ENCODE measurements at regions not wholly inside any gene's neighbourhood (a gene's known extent, or its start where the extent isn't known, plus 50 kb on each side); places are given as distances from the start of the nearest gene placed in this dataset.
A peak's percentile ranks its signal among the peaks of the same experiment; 100 is the strongest.

DNA sequence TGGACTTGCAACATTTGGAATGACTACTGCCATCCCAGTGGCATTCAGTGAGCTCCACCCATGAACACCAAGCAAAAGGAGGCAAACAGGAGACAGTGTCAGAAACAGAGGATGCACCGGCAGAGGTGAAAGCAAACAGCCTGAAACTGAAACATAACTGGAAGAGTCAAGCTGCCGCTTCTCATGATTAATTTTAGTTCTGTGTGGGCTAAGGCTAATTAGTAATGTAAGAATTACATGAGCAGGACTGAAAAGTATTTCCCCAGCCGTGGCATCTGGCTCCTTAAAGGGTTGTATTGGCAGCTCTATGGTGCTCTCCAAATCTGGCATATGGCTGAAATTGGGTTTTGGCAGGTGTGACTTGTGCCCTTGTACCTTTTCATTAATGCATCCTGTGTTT, 1108.1 kb downstream of the TSN start:
- FAIRE-seq = peak; percentile 44

GRCh38 chr2:122864728-122865127, 1109.3 kb downstream of the TSN start:
- DNase-seq (ENCODE audit: insufficient read length) (no peak), FAIRE-seq (no peak)
- no peak for TF ChIP-seq POLR2A (IDR thresholded peaks at IDR 0.05; ENCODE audit: low read depth, low read length)
- TF ChIP-seq POLR2AphosphoS5 (IDR thresholded peaks at IDR 0.05; ENCODE audit: low read depth, low read length) = no peak

More for the DNA sequence above, 1108.1 kb downstream of the TSN start:
- no peak for DNase-seq (ENCODE audit: insufficient read length)
- TF ChIP-seq POLR2AphosphoS5 (IDR thresholded peaks at IDR 0.05; ENCODE audit: low read depth, low read length) (no peak), TAF1 (IDR thresholded peaks at IDR 0.05; ENCODE audit: borderline replicate concordance, low read depth, low read length) (no peak), POLR2A (IDR thresholded peaks at IDR 0.05; ENCODE audit: low read depth, low read length) (no peak)

GRCh38 chr2:122866095-122866494, 1110.6 kb downstream of the TSN start:
- DNase-seq (ENCODE audit: insufficient read length) (no peak), FAIRE-seq (peak; percentile 44)
- no peak for TF ChIP-seq POLR2AphosphoS5 (IDR thresholded peaks at IDR 0.05; ENCODE audit: low read depth, low read length)

GRCh38 chr2:122867941-122868340, 1112.5 kb downstream of the TSN start:
- FAIRE-seq (no peak), DNase-seq (ENCODE audit: insufficient read length) (no peak)
- TF ChIP-seq POLR2A (IDR thresholded peaks at IDR 0.05; ENCODE audit: low read depth, low read length) (no peak), TAF1 (IDR thresholded peaks at IDR 0.05; ENCODE audit: borderline replicate concordance, low read depth, low read length) (no peak), POLR2AphosphoS5 (IDR thresholded peaks at IDR 0.05; ENCODE audit: low read depth, low read length) (no peak)

DNA sequence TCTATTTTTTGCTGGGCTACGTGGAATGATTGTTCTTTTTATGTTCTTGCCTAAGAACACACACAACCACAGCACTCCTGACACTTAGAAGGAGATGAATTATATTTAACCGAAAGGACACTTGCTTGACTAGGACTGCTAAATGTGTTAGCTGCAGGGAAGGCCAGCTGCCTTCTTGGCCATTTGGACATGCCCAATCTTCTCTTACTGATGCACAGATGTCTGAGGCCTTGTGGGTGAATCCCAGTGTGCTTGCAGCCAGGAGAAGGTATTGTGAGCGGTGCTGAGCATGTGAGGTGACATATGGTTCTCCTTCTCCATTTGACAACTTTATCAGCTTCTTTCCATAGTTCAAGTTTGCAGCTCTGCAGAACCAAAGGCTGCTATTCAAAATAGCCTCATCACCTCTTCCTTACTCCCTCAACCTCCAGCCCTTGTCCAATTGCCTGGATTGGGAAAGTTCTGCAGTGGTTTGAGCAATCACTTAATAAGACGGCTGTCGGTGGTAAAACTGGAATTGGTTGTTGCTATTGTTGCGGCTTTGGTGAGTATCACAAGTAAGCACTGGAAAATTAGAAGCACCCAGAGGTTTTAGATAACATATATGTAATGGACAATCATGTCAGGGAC, 1113.3 kb downstream of the TSN start:
- TF ChIP-seq POLR2AphosphoS5 (IDR thresholded peaks at IDR 0.05; ENCODE audit: low read depth, low read length) = no peak
- TF ChIP-seq POLR2A (IDR thresholded peaks at IDR 0.05; ENCODE audit: low read depth, low read length) = no peak
- no peak for TF ChIP-seq TAF1 (IDR thresholded peaks at IDR 0.05; ENCODE audit: borderline replicate concordance, low read depth, low read length)
- FAIRE-seq (no peak), DNase-seq (ENCODE audit: insufficient read length) (no peak)

- no peak for DNase-seq (ENCODE audit: insufficient read length)
- no peak for FAIRE-seq
- TF ChIP-seq TAF1 (IDR thresholded peaks at IDR 0.05; ENCODE audit: borderline replicate concordance, low read depth, low read length) (no peak), POLR2AphosphoS5 (IDR thresholded peaks at IDR 0.05; ENCODE audit: low read depth, low read length) (no peak), POLR2A (IDR thresholded peaks at IDR 0.05; ENCODE audit: low read depth, low read length) (no peak)
Observed at GRCh38 chr2:122873951-122874350, 1118.5 kb downstream of the TSN start.

DNA sequence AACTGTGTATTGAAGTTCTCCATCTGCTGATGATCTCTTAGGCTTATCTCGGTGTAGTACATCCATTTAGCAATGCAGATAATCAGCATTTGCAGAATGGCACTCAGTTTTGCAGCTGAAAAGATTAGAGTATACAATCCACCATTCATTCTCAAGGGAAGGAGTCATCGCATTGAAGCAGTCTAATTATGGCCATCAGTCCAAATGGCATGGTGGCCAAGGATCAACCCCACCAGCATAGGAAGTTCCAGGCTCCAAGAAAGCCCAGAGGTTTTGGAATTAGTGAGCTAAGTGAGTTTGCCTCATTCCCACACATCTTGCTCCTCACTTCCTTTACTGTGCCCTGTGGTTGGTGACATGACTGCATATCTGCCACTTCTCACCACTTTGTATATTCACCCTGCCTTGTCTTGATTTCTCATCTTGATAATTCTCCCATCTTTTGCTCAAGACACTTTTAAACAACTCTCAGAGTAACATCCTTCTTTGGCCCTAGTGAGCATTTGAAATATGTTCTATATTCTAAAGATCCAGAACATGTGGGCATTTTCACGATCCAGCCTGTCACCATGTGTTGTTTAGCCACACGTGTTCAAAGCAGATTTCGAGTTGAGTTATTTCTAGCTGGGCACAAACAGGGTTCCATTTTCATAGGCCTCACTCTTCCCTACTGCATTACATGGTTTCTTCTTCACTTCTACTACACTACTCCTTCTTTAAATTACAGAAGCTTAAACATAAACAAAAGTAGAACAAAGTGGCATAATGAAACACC, 1119.8 kb downstream of the TSN start:
- DNase-seq (ENCODE audit: insufficient read length) = no peak
- TF ChIP-seq TAF1 (IDR thresholded peaks at IDR 0.05; ENCODE audit: borderline replicate concordance, low read depth, low read length) (no peak), POLR2A (IDR thresholded peaks at IDR 0.05; ENCODE audit: low read depth, low read length) (no peak), POLR2AphosphoS5 (IDR thresholded peaks at IDR 0.05; ENCODE audit: low read depth, low read length) (no peak)

DNA sequence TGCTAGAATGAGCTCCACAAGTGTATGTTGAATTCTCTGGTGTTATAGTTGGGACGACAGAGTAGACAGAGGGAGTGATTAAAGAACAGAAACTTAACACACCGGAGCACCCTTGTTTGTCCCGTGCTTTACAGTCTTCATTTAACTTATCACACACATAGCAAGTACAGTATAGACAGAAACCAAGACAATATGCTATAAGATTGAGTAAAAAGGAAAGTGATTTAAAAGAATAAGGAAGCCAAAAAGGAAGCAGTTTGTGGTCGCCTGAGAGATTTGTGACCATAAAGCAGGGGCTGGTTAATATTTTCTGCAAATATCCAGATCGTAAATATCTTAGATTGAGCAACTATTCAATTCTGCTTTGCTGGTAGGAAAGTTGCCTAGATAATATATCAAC, 1128.4 kb downstream of the TSN start:
- DNase-seq (ENCODE audit: insufficient read length) (no peak), FAIRE-seq (no peak)
- TF ChIP-seq POLR2A (IDR thresholded peaks at IDR 0.05; ENCODE audit: low read depth, low read length) = no peak
- TF ChIP-seq POLR2AphosphoS5 (IDR thresholded peaks at IDR 0.05; ENCODE audit: low read depth, low read length) = no peak
- TF ChIP-seq TAF1 (IDR thresholded peaks at IDR 0.05; ENCODE audit: borderline replicate concordance, low read depth, low read length) = no peak

More for the DNA sequence above, 1119.8 kb downstream of the TSN start:
- no peak for FAIRE-seq

GRCh38 chr2:122884889-122885288, 1129.4 kb downstream of the TSN start:
- FAIRE-seq (no peak), DNase-seq (ENCODE audit: insufficient read length) (no peak)
- TF ChIP-seq POLR2A (IDR thresholded peaks at IDR 0.05; ENCODE audit: low read depth, low read length) (no peak), POLR2AphosphoS5 (IDR thresholded peaks at IDR 0.05; ENCODE audit: low read depth, low read length) (no peak), TAF1 (IDR thresholded peaks at IDR 0.05; ENCODE audit: borderline replicate concordance, low read depth, low read length) (no peak)

DNA sequence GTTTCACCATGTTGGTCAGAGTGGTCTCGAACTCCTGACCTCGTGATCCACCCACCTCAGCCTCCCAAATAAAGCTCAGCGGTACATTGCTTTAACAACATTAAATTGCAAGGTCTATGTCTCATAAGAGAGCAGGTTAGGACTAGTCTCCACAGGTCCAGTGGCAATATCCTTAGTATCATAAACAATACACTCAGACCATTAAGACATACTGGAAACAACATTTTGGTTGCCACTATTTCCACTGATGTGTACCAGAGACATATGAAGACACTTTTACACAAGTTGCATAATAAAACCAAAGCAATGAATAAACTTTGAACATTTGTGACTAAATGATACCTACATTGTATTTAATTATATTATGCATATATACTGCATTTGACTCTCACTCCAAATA, 1130.0 kb downstream of the TSN start:
- DNase-seq (ENCODE audit: insufficient read length) (no peak), FAIRE-seq (no peak)
- no peak for TF ChIP-seq POLR2A (IDR thresholded peaks at IDR 0.05; ENCODE audit: low read depth, low read length)
- no peak for TF ChIP-seq TAF1 (IDR thresholded peaks at IDR 0.05; ENCODE audit: borderline replicate concordance, low read depth, low read length)
- no peak for TF ChIP-seq POLR2AphosphoS5 (IDR thresholded peaks at IDR 0.05; ENCODE audit: low read depth, low read length)

DNA sequence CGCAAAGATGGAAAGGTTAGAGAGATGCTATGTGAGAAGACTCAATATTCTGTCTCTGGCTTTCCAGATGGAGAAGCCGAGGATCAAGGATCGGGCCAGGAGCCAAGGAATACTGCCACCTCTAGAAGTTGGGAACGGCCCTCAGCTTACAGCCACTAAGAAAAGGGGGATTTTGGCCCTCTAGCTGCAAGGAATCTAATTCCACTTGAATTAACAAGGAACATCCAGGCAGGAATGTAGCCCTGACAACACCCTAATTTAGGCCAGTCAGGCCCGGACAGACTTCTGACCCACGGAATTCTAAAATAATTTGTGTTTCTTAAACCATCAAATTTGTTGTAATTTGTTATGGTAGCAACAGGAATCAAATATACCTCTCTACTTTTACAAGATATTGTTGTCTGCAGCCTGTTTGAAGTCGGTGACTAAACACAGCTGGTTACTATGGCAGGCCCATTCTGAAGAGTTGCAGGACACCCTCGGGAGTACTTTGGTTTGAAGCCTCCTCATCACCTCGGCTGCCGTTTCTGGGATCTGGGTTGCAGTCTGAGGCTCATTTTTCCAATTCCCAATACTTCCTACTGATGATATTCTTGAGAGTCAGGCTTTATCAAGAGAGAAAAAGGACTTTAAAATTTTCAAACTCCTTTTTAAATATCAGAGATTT, 1131.2 kb downstream of the TSN start:
- TF ChIP-seq POLR2A (IDR thresholded peaks at IDR 0.05; ENCODE audit: low read depth, low read length) (no peak), POLR2AphosphoS5 (IDR thresholded peaks at IDR 0.05; ENCODE audit: low read depth, low read length) (no peak), TAF1 (IDR thresholded peaks at IDR 0.05; ENCODE audit: borderline replicate concordance, low read depth, low read length) (no peak)
- FAIRE-seq (no peak), DNase-seq (ENCODE audit: insufficient read length) (no peak)

DNA sequence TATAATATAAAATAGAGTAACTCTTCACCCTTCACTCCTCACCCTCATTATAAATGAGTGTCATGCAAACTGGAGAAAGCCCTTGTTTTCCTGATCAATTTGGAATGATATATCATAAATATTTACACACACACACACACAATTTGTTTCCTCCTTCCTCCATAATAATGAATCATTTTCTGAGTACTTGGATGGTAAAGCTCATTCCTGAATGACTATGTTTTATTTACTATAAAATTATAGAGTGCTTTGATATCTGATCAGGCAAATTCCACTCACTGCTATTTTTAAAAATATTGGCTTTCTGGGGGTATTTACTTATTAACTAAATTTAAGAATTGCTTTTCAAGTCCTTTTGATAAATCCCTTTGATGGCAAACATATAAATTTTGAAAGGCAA, 1125.5 kb upstream of the CNTNAP5 start:
- FAIRE-seq = no peak
- TF ChIP-seq POLR2A (IDR thresholded peaks at IDR 0.05; ENCODE audit: low read depth, low read length) = no peak
- no peak for TF ChIP-seq TAF1 (IDR thresholded peaks at IDR 0.05; ENCODE audit: borderline replicate concordance, low read depth, low read length)
- TF ChIP-seq POLR2AphosphoS5 (IDR thresholded peaks at IDR 0.05; ENCODE audit: low read depth, low read length) = no peak

More for the DNA sequence above, 1125.5 kb upstream of the CNTNAP5 start:
- no peak for DNase-seq (ENCODE audit: insufficient read length)
